ENCODE measurements at regions not wholly inside any gene's neighbourhood (a gene's known extent, or its start where the extent isn't known, plus 50 kb on each side); places are given as distances from the start of the nearest gene placed in this dataset.

DNA sequence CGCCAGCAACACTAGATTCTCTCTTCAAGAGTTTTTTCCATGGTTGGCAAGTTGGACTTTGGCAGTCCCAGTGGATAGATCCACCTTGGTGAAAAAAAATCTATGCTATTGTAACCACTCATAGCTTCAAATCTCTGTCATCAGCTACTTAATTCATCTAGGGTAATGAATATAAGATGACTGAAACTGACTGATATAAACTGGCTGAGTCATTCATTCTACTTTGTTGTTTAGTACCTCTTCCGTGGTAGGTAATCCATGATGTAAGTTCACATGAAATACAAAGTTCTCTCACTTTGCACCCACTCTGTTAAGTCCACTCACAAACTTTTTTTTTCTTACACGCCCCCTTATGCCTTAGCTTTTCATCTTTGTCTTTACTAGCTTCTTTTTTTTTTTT, 1381.5 kb downstream of the SLITRK5 start:
- TF ChIP-seq, protein P1, sequence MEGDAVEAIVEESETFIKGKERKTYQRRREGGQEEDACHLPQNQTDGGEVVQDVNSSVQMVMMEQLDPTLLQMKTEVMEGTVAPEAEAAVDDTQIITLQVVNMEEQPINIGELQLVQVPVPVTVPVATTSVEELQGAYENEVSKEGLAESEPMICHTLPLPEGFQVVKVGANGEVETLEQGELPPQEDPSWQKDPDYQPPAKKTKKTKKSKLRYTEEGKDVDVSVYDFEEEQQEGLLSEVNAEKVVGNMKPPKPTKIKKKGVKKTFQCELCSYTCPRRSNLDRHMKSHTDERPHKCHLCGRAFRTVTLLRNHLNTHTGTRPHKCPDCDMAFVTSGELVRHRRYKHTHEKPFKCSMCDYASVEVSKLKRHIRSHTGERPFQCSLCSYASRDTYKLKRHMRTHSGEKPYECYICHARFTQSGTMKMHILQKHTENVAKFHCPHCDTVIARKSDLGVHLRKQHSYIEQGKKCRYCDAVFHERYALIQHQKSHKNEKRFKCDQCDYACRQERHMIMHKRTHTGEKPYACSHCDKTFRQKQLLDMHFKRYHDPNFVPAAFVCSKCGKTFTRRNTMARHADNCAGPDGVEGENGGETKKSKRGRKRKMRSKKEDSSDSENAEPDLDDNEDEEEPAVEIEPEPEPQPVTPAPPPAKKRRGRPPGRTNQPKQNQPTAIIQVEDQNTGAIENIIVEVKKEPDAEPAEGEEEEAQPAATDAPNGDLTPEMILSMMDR (IDR thresholded peaks at IDR 0.05; ENCODE audit: insufficient read depth, low read length, poor library complexity, severe bottlenecking), result no peak
- TF ChIP-seq EZH2phosphoT487 (conservative IDR thresholded peaks at IDR 0.05; ENCODE audit: low read length), result no peak
